SU-DHL-6 (cell line): ENCODE measurements at regions not wholly inside any gene's neighbourhood (a gene's known extent, or its start where the extent isn't known, plus 50 kb on each side); places are given as distances from the start of the nearest gene placed in this dataset.
"Not testable (repeated sequence)": the region's sequence is repeated elsewhere in the genome, so short reads cannot be mapped to it uniquely, and the experiment has no call there.

Experiments
- H2AFZ ChIP-seq: fragments of 200-600 bp; sonication (generic); 2 replicates; pipeline ENCODE4 v1.6.1; 2014; ENCODE audit warnings: low read depth, mild to moderate bottlenecking, moderate library complexity, mixed read lengths, antibody characterized with exemption, low read length; ENCODE audit not compliant: severe bottlenecking
- H3F3A ChIP-seq: fragments of 200-600 bp; shearing (Covaris generic); 2 replicates; pipeline ENCODE4 v1.6.0; 2016; ENCODE audit warnings: antibody characterized with exemption, mild to moderate bottlenecking; ENCODE audit not compliant: insufficient read depth
- H3K27ac ChIP-seq: fragments of 200-600 bp; sonication (generic); 2 replicates; pipeline ENCODE4 v1.5.1; 2016; ENCODE audit warnings: low read depth, mild to moderate bottlenecking, low read length, moderate library complexity, mixed read lengths
- H3K27me3 ChIP-seq: fragments of 200-600 bp; sonication (generic), shearing (Covaris generic); 2 replicates; pipeline ENCODE4 v1.6.0; 2014; ENCODE audit warnings: mild to moderate bottlenecking, low read length
- H3K36me3 ChIP-seq: fragments of 200-600 bp; sonication (generic); 2 replicates; pipeline ENCODE4 v1.6.1; 2014; ENCODE audit warnings: mild to moderate bottlenecking, low read length, mixed read lengths
- H3K4me2 ChIP-seq: fragments of 300-600, 200-600 bp; shearing (Covaris generic), sonication (generic); 2 replicates; pipeline ENCODE4 v1.6.0; 2014; ENCODE audit warnings: low read length, low read depth, mild to moderate bottlenecking; ENCODE audit not compliant: poor library complexity, severe bottlenecking
- H3K4me3 ChIP-seq: fragments of 200-600 bp; sonication (generic); 2 replicates; pipeline ENCODE4 v1.5.1; 2014; ENCODE audit warnings: antibody characterized with exemption, low read length, mild to moderate bottlenecking, mixed read lengths; ENCODE audit not compliant: insufficient read depth, poor library complexity, severe bottlenecking
- H3K79me2 ChIP-seq: fragments of 200-600 bp; sonication (generic); 2 replicates; pipeline ENCODE4 v1.6.1; 2014; ENCODE audit warnings: mild to moderate bottlenecking, low read length, moderate library complexity; ENCODE audit not compliant: insufficient read depth
- H3K9ac ChIP-seq: fragments of 200-600 bp; sonication (generic); 2 replicates; pipeline ENCODE4 v1.7.0; 2014; ENCODE audit warnings: mild to moderate bottlenecking, low read length
- H3K9me2 ChIP-seq: fragments of 200-600 bp; sonication (generic); replicated peaks from 2 replicates; pipeline ENCODE4 v1.6.1; 2014; ENCODE audit warnings: low read length; ENCODE audit not compliant: insufficient read depth
- H3K9me3 ChIP-seq: fragments of 200-600 bp; sonication (generic); 2 replicates; pipeline ENCODE4 v1.6.1; 2014; ENCODE audit warnings: low read length, mixed read lengths; ENCODE audit not compliant: insufficient read depth
- H4K20me1 ChIP-seq: fragments of 200-600 bp; sonication (generic); 2 replicates; pipeline ENCODE4 v1.6.1; 2014; ENCODE audit warnings: low read depth, mild to moderate bottlenecking, antibody characterized with exemption, low read length, moderate library complexity, mixed read lengths
- CTCF ChIP-seq: fragments of 200-600 bp; sonication (generic); IDR thresholded peaks from one replicate; pipeline ENCODE4 v1.5.1; 2017; ENCODE audit warnings: antibody characterized with exemption, mild to moderate bottlenecking, low read length, moderate library complexity; ENCODE audit not compliant: insufficient read depth, poor library complexity, severe bottlenecking
- EZH2phosphoT487 ChIP-seq: fragments of 200-600 bp; sonication (generic), shearing (Covaris generic); conservative IDR thresholded peaks from 2 replicates; pipeline ENCODE4 v1.6.1; 2018; ENCODE audit warnings: mild to moderate bottlenecking, antibody characterized with exemption, low read length, moderate library complexity, mixed read lengths

- no peak for TF ChIP-seq CTCF
- no peak for TF ChIP-seq EZH2phosphoT487
- no peak overlapping the region for H3K4me3 ChIP-seq
- no peak overlapping the region for H3K9ac ChIP-seq
- H3K4me2 ChIP-seq: no peak overlapping the region
- no peaks in the 10 kb centered on the region for H3K27me3 ChIP-seq
- no peak overlapping the region for H3K27ac ChIP-seq
- no peaks in the 10 kb centered on the region for H3K36me3 ChIP-seq
- H4K20me1 ChIP-seq: no peaks in the 10 kb centered on the region
- no peaks in the 10 kb centered on the region for H3K79me2 ChIP-seq
- no peaks in the 10 kb centered on the region for H3F3A ChIP-seq
- no peaks in the 10 kb centered on the region for H3K9me2 ChIP-seq
- no peaks in the 10 kb centered on the region for H3K9me3 ChIP-seq
- no peak overlapping the region for H2AFZ ChIP-seq
Measured at GRCh38 chr14:59004012-59004411, 184.5 kb upstream of the DAAM1 start.

- H3K36me3 ChIP-seq, H3K9me3 ChIP-seq, H3K79me2 ChIP-seq, H4K20me1 ChIP-seq, H3K27ac ChIP-seq, H3K9me2 ChIP-seq, H3K4me3 ChIP-seq, H2AFZ ChIP-seq, H3K4me2 ChIP-seq, H3K9ac ChIP-seq, H3F3A ChIP-seq, H3K27me3 ChIP-seq: not testable (repeated sequence)
Measured at GRCh38 chr14:59006179-59006578, 182.3 kb upstream of the DAAM1 start.

- Histone ChIP-seq H3K9ac (no peak overlapping the region), H3K9me2 (no peaks in the 10 kb centered on the region), H3F3A (no peaks in the 10 kb centered on the region), H3K4me3 (no peak overlapping the region), H3K27ac (no peak overlapping the region), H2AFZ (no peak overlapping the region), H3K79me2 (no peaks in the 10 kb centered on the region), H3K36me3 (no peaks in the 10 kb centered on the region), H3K27me3 (no peaks in the 10 kb centered on the region), H3K4me2 (no peak overlapping the region), H4K20me1 (no peaks in the 10 kb centered on the region), H3K9me3 (no peaks in the 10 kb centered on the region)
- no peak for TF ChIP-seq EZH2phosphoT487
- TF ChIP-seq CTCF: no peak
Measured at GRCh38 chr14:59009967-59010366, 178.5 kb upstream of the DAAM1 start.

GRCh38 chr14:59013672-59014298, 174.7 kb upstream of the DAAM1 start:
- TF ChIP-seq CTCF (no peak), EZH2phosphoT487 (no peak)
- Histone ChIP-seq H3K9me3 (no peaks in the 10 kb centered on the region), H4K20me1 (no peaks in the 10 kb centered on the region), H3K9me2 (no peaks in the 10 kb centered on the region), H3F3A (no peaks in the 10 kb centered on the region), H3K9ac (no peak overlapping the region), H3K79me2 (no peaks in the 10 kb centered on the region), H3K4me3 (no peak overlapping the region), H3K36me3 (no peaks in the 10 kb centered on the region), H3K27ac (no peak overlapping the region), H3K4me2 (no peak overlapping the region), H3K27me3 (no peaks in the 10 kb centered on the region), H2AFZ (no peak overlapping the region)
